ENCODE measurements at regions not wholly inside any gene's neighbourhood (a gene's known extent, or its start where the extent isn't known, plus 50 kb on each side); places are given as distances from the start of the nearest gene placed in this dataset.

DNA sequence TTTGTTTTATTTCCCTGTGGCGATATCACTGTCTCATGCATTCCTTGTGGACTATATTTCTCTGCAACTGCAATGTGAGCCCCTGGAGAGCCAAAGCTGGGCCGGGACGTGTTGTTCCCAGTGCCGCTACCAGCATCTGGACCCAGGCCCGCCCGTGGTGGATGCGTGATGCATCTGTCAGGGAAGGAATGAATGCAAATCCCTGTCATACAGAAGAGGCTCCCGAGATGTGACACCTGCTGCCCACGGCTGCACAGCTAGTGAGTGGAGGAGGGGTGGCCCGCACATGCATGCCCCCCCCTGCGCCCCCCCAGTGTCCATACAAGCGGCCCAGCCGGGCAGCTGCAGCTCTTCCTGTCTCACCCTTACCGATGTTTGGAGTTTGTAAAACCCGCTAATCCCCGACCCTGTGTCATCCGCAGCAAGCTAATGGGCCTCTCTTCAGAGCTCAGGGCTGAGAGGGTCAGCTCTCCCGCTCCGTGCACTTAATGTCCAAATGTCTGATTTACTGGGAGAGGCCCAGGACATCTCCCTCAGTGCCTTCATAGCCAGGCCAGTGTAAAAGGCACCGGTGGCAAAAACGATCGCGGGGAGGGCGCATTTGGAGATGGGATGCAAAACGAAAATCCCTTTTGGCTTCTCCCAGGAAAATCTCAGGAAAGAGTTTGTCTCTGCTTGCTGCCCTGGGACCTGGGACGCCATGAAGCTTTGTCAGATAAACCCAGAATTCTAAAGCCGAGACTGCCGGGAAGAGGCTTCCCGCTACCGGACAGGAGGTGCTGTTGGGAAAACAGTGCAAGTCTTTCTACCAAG is 91.8 kb downstream of the FOXL1 start:
- TF ChIP-seq, protein P1, sequence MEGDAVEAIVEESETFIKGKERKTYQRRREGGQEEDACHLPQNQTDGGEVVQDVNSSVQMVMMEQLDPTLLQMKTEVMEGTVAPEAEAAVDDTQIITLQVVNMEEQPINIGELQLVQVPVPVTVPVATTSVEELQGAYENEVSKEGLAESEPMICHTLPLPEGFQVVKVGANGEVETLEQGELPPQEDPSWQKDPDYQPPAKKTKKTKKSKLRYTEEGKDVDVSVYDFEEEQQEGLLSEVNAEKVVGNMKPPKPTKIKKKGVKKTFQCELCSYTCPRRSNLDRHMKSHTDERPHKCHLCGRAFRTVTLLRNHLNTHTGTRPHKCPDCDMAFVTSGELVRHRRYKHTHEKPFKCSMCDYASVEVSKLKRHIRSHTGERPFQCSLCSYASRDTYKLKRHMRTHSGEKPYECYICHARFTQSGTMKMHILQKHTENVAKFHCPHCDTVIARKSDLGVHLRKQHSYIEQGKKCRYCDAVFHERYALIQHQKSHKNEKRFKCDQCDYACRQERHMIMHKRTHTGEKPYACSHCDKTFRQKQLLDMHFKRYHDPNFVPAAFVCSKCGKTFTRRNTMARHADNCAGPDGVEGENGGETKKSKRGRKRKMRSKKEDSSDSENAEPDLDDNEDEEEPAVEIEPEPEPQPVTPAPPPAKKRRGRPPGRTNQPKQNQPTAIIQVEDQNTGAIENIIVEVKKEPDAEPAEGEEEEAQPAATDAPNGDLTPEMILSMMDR (IDR thresholded peaks at IDR 0.05), result no peak
- no peak for TF ChIP-seq POLR2A (IDR thresholded peaks at IDR 0.05)
